ENCODE measurements at regions not wholly inside any gene's neighbourhood (a gene's known extent, or its start where the extent isn't known, plus 50 kb on each side); places are given as distances from the start of the nearest gene placed in this dataset.

- Histone ChIP-seq H3K27ac (no peak overlapping the region), H3K4me3 (no peak overlapping the region), H3K9me3 (replicated peaks in 1 of 3) (no peaks in the 10 kb centered on the region), H3K36me3 (replicated peaks in 1 of 2) (no peaks in the 10 kb centered on the region), H3K27me3 (no peaks in the 10 kb centered on the region), H3K4me1 (replicated peaks in 1 of 2) (no peaks in the 10 kb centered on the region)
- 55 to 75% (median 66%) methylated on average over 6 of the region's 6 CpGs for WGBS, 4 donors
- intact Hi-C loops (cut with DNase I), result no loop called here
- TF ChIP-seq, protein P1, sequence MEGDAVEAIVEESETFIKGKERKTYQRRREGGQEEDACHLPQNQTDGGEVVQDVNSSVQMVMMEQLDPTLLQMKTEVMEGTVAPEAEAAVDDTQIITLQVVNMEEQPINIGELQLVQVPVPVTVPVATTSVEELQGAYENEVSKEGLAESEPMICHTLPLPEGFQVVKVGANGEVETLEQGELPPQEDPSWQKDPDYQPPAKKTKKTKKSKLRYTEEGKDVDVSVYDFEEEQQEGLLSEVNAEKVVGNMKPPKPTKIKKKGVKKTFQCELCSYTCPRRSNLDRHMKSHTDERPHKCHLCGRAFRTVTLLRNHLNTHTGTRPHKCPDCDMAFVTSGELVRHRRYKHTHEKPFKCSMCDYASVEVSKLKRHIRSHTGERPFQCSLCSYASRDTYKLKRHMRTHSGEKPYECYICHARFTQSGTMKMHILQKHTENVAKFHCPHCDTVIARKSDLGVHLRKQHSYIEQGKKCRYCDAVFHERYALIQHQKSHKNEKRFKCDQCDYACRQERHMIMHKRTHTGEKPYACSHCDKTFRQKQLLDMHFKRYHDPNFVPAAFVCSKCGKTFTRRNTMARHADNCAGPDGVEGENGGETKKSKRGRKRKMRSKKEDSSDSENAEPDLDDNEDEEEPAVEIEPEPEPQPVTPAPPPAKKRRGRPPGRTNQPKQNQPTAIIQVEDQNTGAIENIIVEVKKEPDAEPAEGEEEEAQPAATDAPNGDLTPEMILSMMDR (IDR thresholded peaks at IDR 0.05), result no peak
- no peak for TF ChIP-seq POLR2A (IDR thresholded peaks at IDR 0.05)
- DNase-seq, result no peak
These were observed 150.4 kb downstream of the JCAD start for GRCh38 chr10:29908962-29909361.

- no peak for DNase-seq
- Histone ChIP-seq H3K4me3 (no peak overlapping the region), H3K4me1 (replicated peaks in 1 of 2) (no peaks in the 10 kb centered on the region), H3K27me3 (no peaks in the 10 kb centered on the region), H3K27ac (peak overlapping the region in 1 of 5 donors; percentile 51), H3K36me3 (replicated peaks in 1 of 2) (no peaks in the 10 kb centered on the region), H3K9me3 (replicated peaks in 1 of 3) (no peaks in the 10 kb centered on the region)
- 45 to 55% (median 50%) methylated on average over 2 of the region's 2 CpGs for WGBS, 4 donors
- no peak for TF ChIP-seq POLR2A (IDR thresholded peaks at IDR 0.05)
- TF ChIP-seq, protein P1 (IDR thresholded peaks at IDR 0.05), result no peak
- intact Hi-C loops (cut with DNase I), result no loop called here
These were observed 158.5 kb downstream of the JCAD start for GRCh38 chr10:29900865-29901264.

DNA sequence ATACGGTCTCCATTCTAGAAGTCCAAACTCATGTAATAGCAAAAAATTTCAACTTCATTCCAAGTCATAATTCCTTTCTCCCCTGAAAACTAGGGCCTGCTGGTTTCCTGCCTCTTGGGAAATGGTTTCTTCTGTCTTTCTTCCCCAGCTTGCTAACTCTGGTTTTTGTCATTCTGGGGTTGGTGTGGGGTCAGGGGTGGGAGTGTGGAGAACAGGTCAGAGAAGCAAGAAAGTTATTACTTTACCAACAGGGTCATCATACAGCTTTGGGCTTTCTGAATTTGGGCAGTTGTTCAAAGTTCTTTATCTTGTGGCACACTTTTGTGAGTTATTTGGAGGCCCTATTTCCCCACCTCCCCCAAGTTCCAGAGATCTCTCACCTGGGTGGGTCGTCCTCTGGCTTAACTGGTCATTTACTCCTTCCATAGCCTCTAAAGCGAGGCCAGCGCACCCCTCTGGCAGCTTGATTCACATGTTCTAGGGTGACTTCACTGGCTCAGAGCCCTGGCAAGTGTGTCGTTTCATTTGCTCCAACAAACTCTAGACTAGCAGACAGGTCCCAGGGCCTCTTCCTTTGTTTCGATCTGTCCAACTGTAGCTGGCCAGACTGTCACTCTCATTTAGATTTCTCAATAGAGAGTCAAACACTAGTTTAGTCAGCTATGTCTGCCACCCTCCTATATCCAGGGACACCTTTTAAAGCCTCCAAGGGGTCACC lies 161.2 kb downstream of the JCAD start:
- Histone ChIP-seq H3K36me3 (replicated peaks in 1 of 2) (no peaks in the 10 kb centered on the region), H3K27ac (peak overlapping the region in 2 of 5 donors; percentile 5 to 45), H3K9me3 (replicated peaks in 1 of 3) (no peaks in the 10 kb centered on the region), H3K27me3 (no peaks in the 10 kb centered on the region), H3K4me3 (no peak overlapping the region), H3K4me1 (replicated peaks in 1 of 2) (no peaks in the 10 kb centered on the region)
- TF ChIP-seq, protein P1 (IDR thresholded peaks at IDR 0.05), result no peak
- TF ChIP-seq POLR2A (IDR thresholded peaks at IDR 0.05), result no peak
- WGBS, 4 donors, result 82 to 87% (median 83%) methylated on average over 6 of the region's 6 CpGs
- intact Hi-C loops (cut with DNase I), result no loop called here
- DNase-seq, result no peak

DNA sequence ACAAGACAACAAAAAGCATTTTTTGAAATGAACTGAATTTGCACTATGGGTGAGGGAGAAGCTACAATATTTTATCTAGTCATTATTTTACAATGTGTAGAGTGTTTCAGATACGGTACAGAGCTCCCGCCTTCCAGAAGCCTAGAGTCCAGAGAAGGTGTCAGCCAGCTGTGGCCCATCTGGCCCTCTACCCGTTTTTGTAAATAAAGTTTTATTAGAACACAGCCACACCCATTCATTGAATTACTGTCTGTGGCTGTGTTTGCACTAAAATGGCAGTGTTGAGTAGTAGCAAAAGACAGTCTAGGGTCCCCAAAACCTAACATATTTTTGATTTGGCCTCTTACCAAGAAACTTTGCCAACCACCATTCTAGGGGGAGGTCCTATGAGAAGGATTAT lies 162.0 kb downstream of the JCAD start:
- DNase-seq, result no peak
- WGBS, 4 donors, result 79 to 85% (median 82%) methylated on average over 3 of the region's 3 CpGs
- no peak overlapping the region for H3K27ac ChIP-seq
- no peaks in the 10 kb centered on the region for H3K4me1 ChIP-seq (replicated peaks in 1 of 2)
- H3K27me3 ChIP-seq, result no peaks in the 10 kb centered on the region
- intact Hi-C loops (cut with DNase I), result no loop called here
- TF ChIP-seq POLR2A (IDR thresholded peaks at IDR 0.05), result no peak
- H3K4me3 ChIP-seq, result no peak overlapping the region
- H3K9me3 ChIP-seq (replicated peaks in 1 of 3), result no peaks in the 10 kb centered on the region
- H3K36me3 ChIP-seq (replicated peaks in 1 of 2), result no peaks in the 10 kb centered on the region

GRCh38 chr10:29896053-29896452 lies 163.3 kb downstream of the JCAD start:
- Histone ChIP-seq H3K27ac (peak overlapping the region in 2 of 5 donors; percentile 68 to 77), H3K27me3 (no peaks in the 10 kb centered on the region), H3K4me1 (replicated peaks in 1 of 2) (no peaks in the 10 kb centered on the region), H3K4me3 (no peak overlapping the region), H3K9me3 (replicated peaks in 1 of 3) (no peaks in the 10 kb centered on the region), H3K36me3 (replicated peaks in 1 of 2) (no peaks in the 10 kb centered on the region)
- 34 to 54% (median 39%) methylated on average over 2 of the region's 2 CpGs for WGBS, 4 donors
- TF ChIP-seq, protein P1 (IDR thresholded peaks at IDR 0.05), result no peak
- TF ChIP-seq POLR2A (IDR thresholded peaks at IDR 0.05), result no peak
- DNase-seq, result no peak
- intact Hi-C loops (cut with DNase I), result no loop called here

Data from adrenal gland (tissue), 9 donors.